Small intestine (tissue), 7 donors: ENCODE measurements at regions not wholly inside any gene's neighbourhood (a gene's known extent, or its start where the extent isn't known, plus 50 kb on each side); places are given as distances from the start of the nearest gene placed in this dataset.
"Not testable (repeated sequence)": the region's sequence is repeated elsewhere in the genome, so short reads cannot be mapped to it uniquely, and the experiment has no call there.

Source experiments
- DNase-seq, 2 donors: peaks; one replicate each; pipeline versions ENCODE4 v3.0.0 to v3.0.0-alpha.2; 2013
- FAIRE-seq: peaks from 2 replicates; lab custom pipeline; 2012; peaks lifted over from hg19 to GRCh38; lab: Jason Lieb, UNC
- H3K27ac ChIP-seq, 3 donors: one replicate each; pipeline ENCODE4 v1.5.1; 2013; ENCODE audit warnings: low read length in 2 of 3, mild to moderate bottlenecking in 2 of 3, control low read depth in 1 of 3, inconsistent platforms in 1 of 3, low read depth in 1 of 3, moderate library complexity in 1 of 3
- H3K27me3 ChIP-seq, 3 donors: one replicate each; pipeline ENCODE4 v1.6.1; 2013; ENCODE audit warnings: low read length in 3 of 3, inconsistent platforms in 1 of 3; ENCODE audit not compliant: control insufficient read depth in 3 of 3, insufficient read depth in 3 of 3
- H3K36me3 ChIP-seq, 3 donors: one replicate each; pipeline ENCODE4 v1.6.1; 2013; ENCODE audit warnings: low read length in 3 of 3, inconsistent platforms in 1 of 3, low read depth in 1 of 3, mild to moderate bottlenecking in 1 of 3, moderate library complexity in 1 of 3; ENCODE audit not compliant: control insufficient read depth in 3 of 3, insufficient read depth in 2 of 3
- H3K4me1 ChIP-seq, 3 donors: one replicate each; pipeline ENCODE4 v1.6.1; 2013; ENCODE audit warnings: low read length in 2 of 3, inconsistent platforms in 1 of 3, low read depth in 1 of 3, mild to moderate bottlenecking in 1 of 3, moderate library complexity in 1 of 3; ENCODE audit not compliant: control insufficient read depth in 3 of 3, insufficient read depth in 2 of 3
- H3K4me3 ChIP-seq, 3 donors: one replicate each; pipeline ENCODE4 v1.5.1; 2013; ENCODE audit warnings: low read length in 3 of 3, control low read depth in 1 of 3, inconsistent platforms in 1 of 3, low read depth in 1 of 3, mild to moderate bottlenecking in 1 of 3, moderate library complexity in 1 of 3
- H3K9me3 ChIP-seq, 2 donors: one replicate each; pipeline ENCODE4 v1.6.1; 2013; ENCODE audit warnings: low read depth in 1 of 2, low read length in 1 of 2; ENCODE audit not compliant: control insufficient read depth in 2 of 2, insufficient read depth in 1 of 2
- WGBS, 3 donors: extraction: QIAGEN DNeasy Blood & Tissue Kit; methylation state at CpG; one replicate each; pipeline ENCODE4 v1.1.7; 2013; 5-methylcytosine and 5-hydroxymethylcytosine counted together
- donor health status: healthy with polysubstance abuse.
- donor health status: control.
- donor health status: control.
- donor health status: Bipolar disorder and iron deficiency.
- donor health status: healthy.

- 89 to 97% (median 94%) methylated on average over 2 of the region's 2 CpGs for WGBS, 3 donors
- no peak overlapping the region for H3K27ac ChIP-seq
- no peaks in the 10 kb centered on the region for H3K4me1 ChIP-seq
- H3K27me3 ChIP-seq, result no peaks in the 10 kb centered on the region
- H3K9me3 ChIP-seq, result no peaks in the 10 kb centered on the region
- H3K4me3 ChIP-seq, result no peak overlapping the region
- no peak for DNase-seq
- H3K36me3 ChIP-seq, result no peaks in the 10 kb centered on the region
- FAIRE-seq, result no peak
Observed at GRCh38 chr6:82801083-82801482, 264.6 kb downstream of the UBE3D start.

- H3K36me3 ChIP-seq, H3K9me3 ChIP-seq, H3K27ac ChIP-seq, FAIRE-seq, H3K27me3 ChIP-seq, H3K4me3 ChIP-seq, H3K4me1 ChIP-seq, DNase-seq: not testable (repeated sequence)
Observed at GRCh38 chr6:82816243-82816642, 249.4 kb downstream of the UBE3D start.

GRCh38 chr6:82818727-82819126 lies 246.9 kb downstream of the UBE3D start:
- FAIRE-seq, result no peak

GRCh38 chr6:82823361-82823760 lies 242.3 kb downstream of the UBE3D start:
- H3K4me3 ChIP-seq, result no peak overlapping the region
- FAIRE-seq, result no peak
- no peak for DNase-seq
- H3K9me3 ChIP-seq, result no peaks in the 10 kb centered on the region
- no peaks in the 10 kb centered on the region for H3K36me3 ChIP-seq
- H3K27ac ChIP-seq, result no peak overlapping the region
- no peaks in the 10 kb centered on the region for H3K27me3 ChIP-seq
- no peaks in the 10 kb centered on the region for H3K4me1 ChIP-seq

More at GRCh38 chr6:82818727-82819126, 246.9 kb downstream of the UBE3D start:
- Histone ChIP-seq H3K27me3 (no peaks in the 10 kb centered on the region), H3K4me3 (no peak overlapping the region), H3K9me3 (no peaks in the 10 kb centered on the region), H3K27ac (no peak overlapping the region), H3K4me1 (no peaks in the 10 kb centered on the region), H3K36me3 (no peaks in the 10 kb centered on the region)
- DNase-seq, result no peak
- WGBS, 3 donors, result 71 to 74% (median 71%) methylated on average over 3 of the region's 3 CpGs

GRCh38 chr6:82832811-82833210 lies 232.8 kb downstream of the UBE3D start:
- H3K36me3 ChIP-seq, result no peaks in the 10 kb centered on the region
- H3K4me3 ChIP-seq, result no peak overlapping the region
- 78 to 81% (median 78%) methylated on average over 3 of the region's 3 CpGs for WGBS, 3 donors
- no peaks in the 10 kb centered on the region for H3K9me3 ChIP-seq
- no peak for FAIRE-seq
- no peak for DNase-seq
- H3K27me3 ChIP-seq, result no peaks in the 10 kb centered on the region
- no peaks in the 10 kb centered on the region for H3K4me1 ChIP-seq
- no peak overlapping the region for H3K27ac ChIP-seq

- no peak for FAIRE-seq
- no peaks in the 10 kb centered on the region for H3K27me3 ChIP-seq
- 59 to 69% (median 64%) methylated on average over 2 of the region's 2 CpGs for WGBS, 3 donors
Observed at GRCh38 chr6:82833481-82833880, 232.2 kb downstream of the UBE3D start.

GRCh38 chr6:82836022-82836575 lies 229.5 kb downstream of the UBE3D start:
- H3K27ac ChIP-seq, result no peak overlapping the region
- no peak overlapping the region for H3K4me3 ChIP-seq
- no peaks in the 10 kb centered on the region for H3K4me1 ChIP-seq
- no peaks in the 10 kb centered on the region for H3K9me3 ChIP-seq
- H3K36me3 ChIP-seq, result no peaks in the 10 kb centered on the region
- FAIRE-seq (no peak), DNase-seq (no peak)
- 79 to 81% (median 79%) methylated on average over 12 of the region's 12 CpGs for whole genome bisulfite sequencing, 3 donors
- H3K27me3 ChIP-seq, result no peaks in the 10 kb centered on the region

More at GRCh38 chr6:82833481-82833880, 232.2 kb downstream of the UBE3D start:
- Histone ChIP-seq H3K27ac (no peak overlapping the region), H3K36me3 (no peaks in the 10 kb centered on the region), H3K9me3 (no peaks in the 10 kb centered on the region), H3K4me3 (no peak overlapping the region), H3K4me1 (no peaks in the 10 kb centered on the region)
- no peak for DNase-seq

GRCh38 chr6:82840571-82840970 lies 225.1 kb downstream of the UBE3D start:
- Histone ChIP-seq H3K9me3 (no peaks in the 10 kb centered on the region), H3K27me3 (no peaks in the 10 kb centered on the region), H3K27ac (no peak overlapping the region), H3K36me3 (no peaks in the 10 kb centered on the region), H3K4me3 (no peak overlapping the region), H3K4me1 (no peaks in the 10 kb centered on the region)
- 96 to 100% (median 97%) methylated on average over 1 of the region's 1 CpG for WGBS, 3 donors
- no peak for FAIRE-seq
- no peak for DNase-seq

GRCh38 chr6:82841309-82841708 lies 224.3 kb downstream of the UBE3D start:
- FAIRE-seq (no peak), DNase-seq (no peak)
- no peak overlapping the region for H3K4me3 ChIP-seq
- H3K9me3 ChIP-seq, result no peaks in the 10 kb centered on the region
- H3K27ac ChIP-seq, result no peak overlapping the region
- no peaks in the 10 kb centered on the region for H3K4me1 ChIP-seq
- H3K27me3 ChIP-seq, result no peaks in the 10 kb centered on the region
- no peaks in the 10 kb centered on the region for H3K36me3 ChIP-seq
- 85 to 98% (median 95%) methylated on average over 2 of the region's 2 CpGs for WGBS, 3 donors
